ENCODE measurements at regions not wholly inside any gene's neighbourhood (a gene's known extent, or its start where the extent isn't known, plus 50 kb on each side); places are given as distances from the start of the nearest gene placed in this dataset.

GRCh38 chr5:52531105-52531504 is 256.6 kb upstream of the ITGA1 start:
- TF ChIP-seq CTCF (IDR thresholded peaks at IDR 0.05; ENCODE audit: low read depth, low read length, missing control alignments), result no peak
- H3K27me3 ChIP-seq (replicated peaks), result no peaks in the 10 kb centered on the region
- H3K36me3 ChIP-seq (replicated peaks), result no peaks in the 10 kb centered on the region
- no peak for DNase-seq
- in situ Hi-C loops (cut with HindIII; ENCODE audit: low pct_ligation_motif_present, low sequenced_read_pairs), result no loop called here
- H3K27ac ChIP-seq, result no peak overlapping the region
- no peak overlapping the region for H3K4me3 ChIP-seq (ENCODE audit: low read depth, low read length)

- Histone ChIP-seq H3K36me3 (replicated peaks) (no peaks in the 10 kb centered on the region), H3K4me3 (ENCODE audit: low read depth, low read length) (no peak overlapping the region), H3K27me3 (replicated peaks) (no peaks in the 10 kb centered on the region), H3K27ac (no peak overlapping the region)
- in situ Hi-C loops (cut with HindIII; ENCODE audit: low pct_ligation_motif_present, low sequenced_read_pairs), result no loop called here
- no peak for DNase-seq
- TF ChIP-seq CTCF (IDR thresholded peaks at IDR 0.05; ENCODE audit: low read depth, low read length, missing control alignments), result no peak
Measured at GRCh38 chr5:52543594-52543993, 244.1 kb upstream of the ITGA1 start.

GRCh38 chr5:52544738-52545137 is 243.0 kb upstream of the ITGA1 start:
- no peak for TF ChIP-seq CTCF (IDR thresholded peaks at IDR 0.05; ENCODE audit: low read depth, low read length, missing control alignments)
- Histone ChIP-seq H3K27me3 (replicated peaks) (no peaks in the 10 kb centered on the region), H3K4me3 (ENCODE audit: low read depth, low read length) (no peak overlapping the region), H3K36me3 (replicated peaks) (no peaks in the 10 kb centered on the region), H3K27ac (no peak overlapping the region)
- no peak for DNase-seq
- in situ Hi-C loops (cut with HindIII; ENCODE audit: low pct_ligation_motif_present, low sequenced_read_pairs), result no loop called here

GRCh38 chr5:52554293-52554692 is 233.4 kb upstream of the ITGA1 start:
- H3K27me3 ChIP-seq (replicated peaks), result no peaks in the 10 kb centered on the region
- in situ Hi-C loops (cut with HindIII; ENCODE audit: low pct_ligation_motif_present, low sequenced_read_pairs), result no loop called here
- H3K36me3 ChIP-seq (replicated peaks), result no peaks in the 10 kb centered on the region
- no peak for TF ChIP-seq CTCF (IDR thresholded peaks at IDR 0.05; ENCODE audit: low read depth, low read length, missing control alignments)
- no peak overlapping the region for H3K4me3 ChIP-seq (ENCODE audit: low read depth, low read length)
- no peak overlapping the region for H3K27ac ChIP-seq
- no peak for DNase-seq

- Histone ChIP-seq H3K36me3 (replicated peaks) (no peaks in the 10 kb centered on the region), H3K27ac (no peak overlapping the region), H3K27me3 (replicated peaks) (no peaks in the 10 kb centered on the region), H3K4me3 (ENCODE audit: low read depth, low read length) (no peak overlapping the region)
- no peak for TF ChIP-seq CTCF (IDR thresholded peaks at IDR 0.05; ENCODE audit: low read depth, low read length, missing control alignments)
- in situ Hi-C loops (cut with HindIII; ENCODE audit: low pct_ligation_motif_present, low sequenced_read_pairs), result no loop called here
- no peak for DNase-seq
Measured at GRCh38 chr5:52560366-52560765, 227.3 kb upstream of the ITGA1 start.

GRCh38 chr5:52562473-52562872 is 225.2 kb upstream of the ITGA1 start:
- TF ChIP-seq CTCF (IDR thresholded peaks at IDR 0.05; ENCODE audit: low read depth, low read length, missing control alignments), result no peak
- no peaks in the 10 kb centered on the region for H3K36me3 ChIP-seq (replicated peaks)
- no peak for DNase-seq
- H3K27ac ChIP-seq, result no peak overlapping the region
- H3K4me3 ChIP-seq (ENCODE audit: low read depth, low read length), result no peak overlapping the region
- H3K27me3 ChIP-seq (replicated peaks), result no peaks in the 10 kb centered on the region
- in situ Hi-C loops (cut with HindIII; ENCODE audit: low pct_ligation_motif_present, low sequenced_read_pairs), result no loop called here
